H1 (cell line): ENCODE measurements at regions not wholly inside any gene's neighbourhood (a gene's known extent, or its start where the extent isn't known, plus 50 kb on each side); places are given as distances from the start of the nearest gene placed in this dataset.

Experiments used
- CTCF ChIA-PET: fragments of 300-600 bp; sonication (Branson Sonifier 250); formaldehyde crosslinking; loops from one replicate; lab custom pipeline; 2021; ENCODE audit not compliant: partially characterized antibody; lab: Charles Lee
- POLR2A ChIA-PET: fragments of 300-600 bp; sonication (Branson Sonifier 250); formaldehyde crosslinking; loops from one replicate; lab custom pipeline; 2021; ENCODE audit warnings: inconsistent platforms; ENCODE audit not compliant: partially characterized antibody; lab: Charles Lee
- DNase-seq, 2 experiments: peaks; one replicate each; pipeline versions ENCODE4 v3.0.0 to v3.0.0-alpha.2; 2010 to 2022; ENCODE audit warnings: low spot score in 2 of 2, low read depth in 1 of 2, mixed read lengths in 1 of 2
- FAIRE-seq: peaks from 2 replicates; lab custom pipeline; 2011; peaks lifted over from hg19 to GRCh38; lab: Jason Lieb, UNC
- H2AFZ ChIP-seq: 2 replicates; pipeline ENCODE4 v1.8.1; 2012; ENCODE audit warnings: low read length, inconsistent platforms
- H2AK5ac ChIP-seq: 2 replicates; pipeline ENCODE4 v1.6.1; 2013; ENCODE audit warnings: low read depth, low read length
- H2BK120ac ChIP-seq: replicated peaks from 2 replicates; pipeline ENCODE3; 2013; ENCODE audit warnings: low read depth, low read length, inconsistent platforms
- H2BK12ac ChIP-seq: 2 replicates; pipeline ENCODE4 v1.6.1; 2013; ENCODE audit warnings: low read depth, low read length
- H2BK15ac ChIP-seq: 2 replicates; pipeline ENCODE4 v1.6.1; 2013; ENCODE audit warnings: low read length
- H2BK20ac ChIP-seq: 2 replicates; pipeline ENCODE4 v1.6.1; 2013; ENCODE audit warnings: low read length
- H2BK5ac ChIP-seq: 2 replicates; pipeline ENCODE4 v1.6.1; 2013; ENCODE audit warnings: low read depth, low read length
- H3K14ac ChIP-seq: 2 replicates; pipeline ENCODE4 v1.6.1; 2013; ENCODE audit warnings: inconsistent platforms; ENCODE audit not compliant: insufficient read length
- H3K18ac ChIP-seq: 2 replicates; pipeline ENCODE4 v1.6.1; 2013; ENCODE audit warnings: low read length; ENCODE audit errors: extremely low read depth
- H3K23ac ChIP-seq: 2 replicates; pipeline ENCODE4 v1.6.1; 2013; ENCODE audit warnings: inconsistent platforms; ENCODE audit not compliant: insufficient read length
- H3K23me2 ChIP-seq: 2 replicates; pipeline ENCODE4 v1.6.1; 2013; ENCODE audit warnings: low read depth, low read length
- H3K27ac ChIP-seq: 2 replicates; pipeline ENCODE4 v1.6.1; 2011; ENCODE audit warnings: low read depth, low read length, inconsistent platforms
- H3K27me3 ChIP-seq, 4 experiments: replicated peaks in 1 of 4; 1 replicate in 1 of 4; 2 replicates in 3 of 4; pipeline versions ENCODE4 v1.6.1 to v1.8.1; 2011 to 2013; ENCODE audit warnings: low read length in 3 of 4, mild to moderate bottlenecking in 3 of 4, inconsistent platforms in 2 of 4, mixed read lengths in 2 of 4, moderate library complexity in 1 of 4; ENCODE audit not compliant: control insufficient read depth in 3 of 4, insufficient read depth in 3 of 4; ENCODE audit errors: extremely low read depth in 1 of 4
- H3K36me3 ChIP-seq, 4 experiments: 2 replicates each; pipeline versions ENCODE4 v1.6.1 to v1.8.1; 2011 to 2013; ENCODE audit warnings: mild to moderate bottlenecking in 4 of 4, low read length in 3 of 4, moderate library complexity in 2 of 4, control low read depth in 1 of 4, inconsistent platforms in 1 of 4; ENCODE audit not compliant: insufficient read depth in 4 of 4, control insufficient read depth in 2 of 4
- H3K4ac ChIP-seq: replicated peaks from 2 replicates; pipeline ENCODE3; 2013; ENCODE audit warnings: low read length, low read depth, mixed read lengths, inconsistent platforms; ENCODE audit not compliant: insufficient read length
- H3K4me1 ChIP-seq, 4 experiments: replicated peaks in 1 of 4; 1 replicate in 1 of 4; 2 replicates in 3 of 4; pipeline versions ENCODE4 v1.6.1 to v1.8.1; 2011 to 2013; ENCODE audit warnings: low read length in 3 of 4, inconsistent platforms in 2 of 4, mixed read lengths in 1 of 4; ENCODE audit not compliant: insufficient read depth in 4 of 4, control insufficient read depth in 3 of 4
- H3K4me2 ChIP-seq, 2 experiments: 2 replicates each; pipeline versions ENCODE4 v1.6.1 to v1.8.1; 2011 to 2013; ENCODE audit warnings: low read depth in 2 of 2, low read length in 2 of 2, control low read depth in 1 of 2, inconsistent platforms in 1 of 2, mild to moderate bottlenecking in 1 of 2; ENCODE audit not compliant: insufficient read depth in 1 of 2
- H3K4me3 ChIP-seq, 4 experiments: fragments of 200-600, 300-600 bp in 1 of 4; sonication (generic), shearing (Covaris generic), sonication (Bioruptor Twin) in 1 of 4; 2 replicates each; pipeline versions ENCODE4 v1.5.1 to v1.8.1; 2011 to 2016; ENCODE audit warnings: low read length in 4 of 4, low read depth in 3 of 4, control low read depth in 2 of 4, inconsistent platforms in 2 of 4, mild to moderate bottlenecking in 2 of 4, mixed read lengths in 1 of 4, moderate library complexity in 1 of 4; ENCODE audit not compliant: insufficient read depth in 2 of 4; ENCODE audit errors: extremely low read depth in 1 of 4
- H3K56ac ChIP-seq: replicated peaks from 2 replicates; pipeline ENCODE3; 2013; ENCODE audit warnings: low read depth, mild to moderate bottlenecking, mixed read lengths, low read length, inconsistent platforms; ENCODE audit not compliant: insufficient read length
- H3K79me1 ChIP-seq: 2 replicates; pipeline ENCODE4 v1.6.1; 2013; ENCODE audit warnings: low read depth, low read length, control low read depth
- H3K79me2 ChIP-seq, 2 experiments: 2 replicates each; pipeline versions ENCODE4 v1.6.1 to v1.8.1; 2012 to 2013; ENCODE audit warnings: low read length in 2 of 2, mild to moderate bottlenecking in 2 of 2, inconsistent platforms in 1 of 2; ENCODE audit not compliant: insufficient read depth in 2 of 2, control insufficient read depth in 1 of 2
- H3K9ac ChIP-seq, 4 experiments: replicated peaks in 1 of 4; 1 replicate in 1 of 4; 2 replicates in 3 of 4; pipeline versions ENCODE4 v1.6.1 to v1.8.1; 2011 to 2013; ENCODE audit warnings: low read depth in 3 of 4, low read length in 3 of 4, control low read depth in 2 of 4, mild to moderate bottlenecking in 2 of 4, moderate library complexity in 2 of 4, inconsistent platforms in 1 of 4; ENCODE audit errors: extremely low read depth in 1 of 4
- H3K9me3 ChIP-seq, 2 experiments: 2 replicates each; pipeline versions ENCODE4 v1.6.1 to v1.8.1; 2012 to 2013; ENCODE audit warnings: mild to moderate bottlenecking in 2 of 2, moderate library complexity in 2 of 2, control low read depth in 1 of 2, inconsistent platforms in 1 of 2, low read depth in 1 of 2, low read length in 1 of 2, mixed read lengths in 1 of 2; ENCODE audit not compliant: insufficient read depth in 2 of 2
- H4K20me1 ChIP-seq, 2 experiments: replicated peaks in 1 of 2; 2 replicates each; pipeline versions ENCODE3 to v1.8.1; 2011 to 2013; ENCODE audit warnings: inconsistent platforms in 2 of 2, low read length in 2 of 2, mild to moderate bottlenecking in 1 of 2; ENCODE audit not compliant: insufficient read depth in 2 of 2, control insufficient read depth in 1 of 2
- H4K5ac ChIP-seq: 2 replicates; pipeline ENCODE4 v1.6.1; 2013; ENCODE audit warnings: low read length, low read depth, mixed read lengths, inconsistent platforms; ENCODE audit not compliant: insufficient read length
- H4K8ac ChIP-seq: 2 replicates; pipeline ENCODE4 v1.8.0; 2013; ENCODE audit warnings: mild to moderate bottlenecking, moderate library complexity, low read length, inconsistent platforms; ENCODE audit not compliant: insufficient read depth; ENCODE audit errors: extremely low read depth
- H4K91ac ChIP-seq: replicated peaks from 2 replicates; pipeline ENCODE3; 2013; ENCODE audit warnings: low read length, mixed read lengths, inconsistent platforms; ENCODE audit not compliant: insufficient read length
- EGR1 ChIP-seq: IDR thresholded peaks from 2 replicates; pipeline ENCODE4 v1.6.1; 2011; ENCODE audit warnings: low read depth, low read length, borderline replicate concordance
- GABPA ChIP-seq: IDR thresholded peaks from 2 replicates; pipeline ENCODE4 v1.6.1; 2011; ENCODE audit warnings: mild to moderate bottlenecking, low read length, moderate library complexity, borderline replicate concordance; ENCODE audit not compliant: insufficient read depth
- GTF2F1 ChIP-seq: IDR thresholded peaks from 2 replicates; pipeline ENCODE4 v1.6.1; 2012; ENCODE audit warnings: low read depth, low read length, improper control_type of control experiment, borderline replicate concordance
- HDAC6 ChIP-seq: IDR thresholded peaks from one replicate; pipeline ENCODE4 v1.7.1; 2012; ENCODE audit warnings: low read depth, mild to moderate bottlenecking, inconsistent platforms, low read length, moderate library complexity
- RNF2 ChIP-seq: fragments of 200-900, 300-1000 bp; sonication (generic); IDR thresholded peaks from 2 replicates; pipeline ENCODE4 v1.7.1; 2016; ENCODE audit warnings: borderline replicate concordance, low read depth, mild to moderate bottlenecking, antibody characterized with exemption, low read length; ENCODE audit not compliant: poor library complexity, severe bottlenecking; ENCODE audit errors: missing control alignments
- SIN3A ChIP-seq, 2 experiments: IDR thresholded peaks in 1 of 2; conservative IDR thresholded peaks in 1 of 2; 2 replicates each; pipeline ENCODE4 v1.6.1; 2011 to 2012; ENCODE audit warnings: low read length in 2 of 2, improper control_type of control experiment in 1 of 2, low read depth in 1 of 2, mild to moderate bottlenecking in 1 of 2
- SIRT6 ChIP-seq: IDR thresholded peaks from one replicate; pipeline ENCODE4 v1.7.1; 2012; ENCODE audit warnings: low read length, inconsistent platforms
- SIX5 ChIP-seq: IDR thresholded peaks from 2 replicates; pipeline ENCODE4 v1.6.1; 2011; ENCODE audit warnings: mild to moderate bottlenecking, low read depth, low read length
- SP1 ChIP-seq: IDR thresholded peaks from 2 replicates; pipeline ENCODE4 v1.6.1; 2011; ENCODE audit warnings: low read depth, low read length
- SP4 ChIP-seq: IDR thresholded peaks from 2 replicates; pipeline ENCODE4 v1.6.1; 2012; ENCODE audit warnings: low read length, inconsistent platforms
- WGBS, 2 experiments: shearing (Covaris generic) in 1 of 2; methylation state at CpG; one replicate each; pipeline versions ENCODE4 v1.1.6 to v1.1.7; 2013 to 2015; ENCODE audit warnings: low lambda C conversion rate in 2 of 2, mixed read lengths in 2 of 2, inconsistent platforms in 1 of 2, low coverage in 1 of 2, missing lambda C conversion rate in 1 of 2; ENCODE audit not compliant: insufficient replicate concordance in 2 of 2, insufficient coverage in 1 of 2, insufficient read length in 1 of 2; ENCODE audit errors: extremely low coverage in 1 of 2, missing lambda C conversion rate in 1 of 2; 5-methylcytosine and 5-hydroxymethylcytosine counted together
- TF ChIP-seq, protein P1 (sequence below): IDR thresholded peaks from 2 replicates; pipeline ENCODE4 v1.6.1; 2011; ENCODE audit warnings: low read depth, mild to moderate bottlenecking, low read length; ENCODE audit not compliant: insufficient read depth

DNA sequence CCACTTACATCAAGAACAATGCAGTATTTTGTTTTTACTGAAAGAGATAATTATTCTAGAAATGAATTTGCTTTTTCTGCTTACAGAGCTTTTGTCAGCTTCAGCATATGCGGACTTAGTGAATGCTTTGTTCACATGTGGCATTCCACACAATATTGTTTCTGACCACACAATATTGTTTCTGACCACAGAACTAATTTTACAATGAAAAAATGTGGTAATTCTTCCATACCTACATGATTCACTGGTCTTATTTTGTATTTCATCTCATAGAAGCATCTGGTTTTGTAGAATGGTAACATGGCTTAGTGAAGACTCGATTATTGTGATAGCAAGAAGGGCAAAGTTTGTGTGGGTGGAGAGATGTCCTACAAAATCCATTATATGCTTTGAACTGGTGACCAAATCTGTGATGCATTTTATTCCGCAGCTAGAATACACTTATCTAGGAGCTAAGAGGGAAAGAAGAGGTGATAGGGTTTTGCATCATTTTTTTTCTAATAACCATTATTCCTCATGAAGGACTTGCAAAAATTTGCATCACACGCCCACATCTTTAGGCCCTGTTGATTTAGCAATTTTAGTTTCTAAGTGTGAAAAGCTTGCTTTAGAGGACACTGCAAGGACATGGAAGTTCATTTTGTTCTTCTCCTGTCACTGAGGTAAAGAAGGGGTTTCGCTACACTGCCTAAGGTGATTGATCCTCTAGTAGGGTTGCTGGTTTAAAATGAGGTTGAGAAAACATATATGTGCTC is 75.3 kb downstream of the HLX start:
- no peaks in the 10 kb centered on the region for H3K27me3 ChIP-seq
- no peak overlapping the region for H4K91ac ChIP-seq
- no peak overlapping the region for H3K4me3 ChIP-seq
- peaks cover 3 to 9% of the 10 kb centered on the region in 2 experiments; a peak in 2 of 4 replicates for H3K9me3 ChIP-seq
- H4K8ac ChIP-seq: no peak overlapping the region
- H3K4me1 ChIP-seq: no peaks in the 10 kb centered on the region
- H4K5ac ChIP-seq: no peak overlapping the region
- no peak overlapping the region for H3K23ac ChIP-seq
- H3K79me1 ChIP-seq: no peaks in the 10 kb centered on the region
- H3K36me3 ChIP-seq: no peaks in the 10 kb centered on the region
- H2BK120ac ChIP-seq: no peak overlapping the region
- H4K20me1 ChIP-seq: no peaks in the 10 kb centered on the region
- H3K23me2 ChIP-seq: no peaks in the 10 kb centered on the region
- no peak for FAIRE-seq
- H3K27ac ChIP-seq: no peak overlapping the region
- DNase-seq: no peak
- no peak overlapping the region for H2BK12ac ChIP-seq
- WGBS, 2 experiments: 91% methylated on average over 5 of the region's 5 CpGs; no CpG with 5 or more reads in 1 of the 2 experiments
- no peak overlapping the region for H3K56ac ChIP-seq
- H3K4me2 ChIP-seq: no peak overlapping the region
- no peak overlapping the region for H3K14ac ChIP-seq
- H3K18ac ChIP-seq: no peak overlapping the region
- no peak overlapping the region for H2BK20ac ChIP-seq
- H2BK5ac ChIP-seq: no peak overlapping the region
- H3K79me2 ChIP-seq: no peaks in the 10 kb centered on the region
- no peak overlapping the region for H3K9ac ChIP-seq
- no peak overlapping the region for H2BK15ac ChIP-seq
- no peak overlapping the region for H3K4ac ChIP-seq
- ChIA-PET POLR2A (no interaction called here), CTCF (interaction anchor here (1.0 to 2.0 kb wide), 5 partner anchors 14 to 249 kb away, joined by 3 to 7 read pairs (median 3); no protein-coding TSS in a partner anchor)
- no peak overlapping the region for H2AFZ ChIP-seq
- H2AK5ac ChIP-seq: no peak overlapping the region
- TF ChIP-seq SP1 (no peak), SP4 (no peak), SIN3A (conservative IDR thresholded peaks at IDR 0.05 in 1 of 2, IDR thresholded peaks at IDR 0.05 in 1 of 2; ENCODE audit: low read depth in 1 of 2, low read length in 2 of 2) (no peak), GTF2F1 (no peak), HDAC6 (no peak), EGR1 (no peak), RNF2 (no peak), SIRT6 (no peak), SIX5 (no peak), GABPA (no peak)
- TF ChIP-seq, protein P1, sequence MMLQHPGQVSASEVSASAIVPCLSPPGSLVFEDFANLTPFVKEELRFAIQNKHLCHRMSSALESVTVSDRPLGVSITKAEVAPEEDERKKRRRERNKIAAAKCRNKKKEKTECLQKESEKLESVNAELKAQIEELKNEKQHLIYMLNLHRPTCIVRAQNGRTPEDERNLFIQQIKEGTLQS: no peak
